Common myeloid progenitor, CD34-positive (primary cell): ENCODE measurements at regions not wholly inside any gene's neighbourhood (a gene's known extent, or its start where the extent isn't known, plus 50 kb on each side); places are given as distances from the start of the nearest gene placed in this dataset.
A peak's percentile ranks its signal among the peaks of the same experiment; 100 is the strongest.

Source experiments
- CTCF ChIA-PET: fragments of 350-600 bp; sonication (Branson Sonifier 250); formaldehyde crosslinking; loops from one replicate; lab custom pipeline; 2021; ENCODE audit warnings: antibody characterized with exemption; lab: Charles Lee
- POLR2A ChIA-PET: fragments of 350-600 bp; sonication (Branson Sonifier 250); formaldehyde crosslinking; loops from one replicate; lab custom pipeline; 2021; ENCODE audit warnings: antibody characterized with exemption; lab: Charles Lee
- DNase-seq, 3 donors: peaks; one replicate each; pipeline versions ENCODE4 v3.0.0 to v3.0.0-alpha.2; 2013
- H3K27ac ChIP-seq, 2 experiments: 1 replicate in 1 of 2; 2 replicates in 1 of 2; pipeline ENCODE4 v1.7.0; 2013; ENCODE audit warnings: inconsistent platforms in 2 of 2, low read length in 2 of 2, mild to moderate bottlenecking in 2 of 2, low read depth in 1 of 2, moderate library complexity in 1 of 2; ENCODE audit not compliant: severe bottlenecking in 2 of 2, insufficient read depth in 1 of 2, poor library complexity in 1 of 2
- H3K27me3 ChIP-seq, 5 experiments: replicated peaks in 2 of 5; 1 replicate in 3 of 5; 2 replicates in 2 of 5; pipeline versions ENCODE4 v1.6.1 to v1.7.0; 2013; ENCODE audit warnings: low read length in 4 of 5, mild to moderate bottlenecking in 2 of 5, moderate library complexity in 2 of 5, inconsistent platforms in 1 of 5; ENCODE audit not compliant: insufficient read depth in 5 of 5, control insufficient read depth in 4 of 5
- H3K36me3 ChIP-seq, 4 experiments: 1 replicate in 2 of 4; 2 replicates in 2 of 4; pipeline versions ENCODE4 v1.6.1 to v1.7.0; 2013; ENCODE audit warnings: low read length in 3 of 4, control low read depth in 1 of 4, mild to moderate bottlenecking in 1 of 4; ENCODE audit not compliant: control insufficient read depth in 4 of 4, insufficient read depth in 4 of 4
- H3K4me1 ChIP-seq, 4 experiments: 1 replicate in 3 of 4; 2 replicates in 1 of 4; pipeline versions ENCODE4 v1.6.1 to v1.7.1; 2013; ENCODE audit warnings: low read length in 3 of 4, mild to moderate bottlenecking in 3 of 4, control low read depth in 1 of 4, inconsistent platforms in 1 of 4, moderate library complexity in 1 of 4; ENCODE audit not compliant: control insufficient read depth in 4 of 4, insufficient read depth in 4 of 4; ENCODE audit errors: control extremely low read depth in 1 of 4
- H3K4me3 ChIP-seq, 7 experiments: 1 replicate in 4 of 7; 2 replicates in 3 of 7; pipeline versions ENCODE4 v1.5.1 to v1.7.0; 2013; ENCODE audit warnings: mild to moderate bottlenecking in 7 of 7, low read length in 6 of 7, moderate library complexity in 6 of 7, inconsistent platforms in 2 of 7, low read depth in 2 of 7, control low read depth in 1 of 7; ENCODE audit not compliant: insufficient read depth in 4 of 7, control insufficient read depth in 1 of 7; ENCODE audit errors: extremely low read depth in 1 of 7
- H3K9me3 ChIP-seq, 5 experiments: 1 replicate in 4 of 5; 2 replicates in 1 of 5; pipeline versions ENCODE4 v1.6.1 to v1.7.1; 2013; ENCODE audit warnings: low read length in 4 of 5, mild to moderate bottlenecking in 2 of 5, inconsistent platforms in 1 of 5, low read depth in 1 of 5, moderate library complexity in 1 of 5; ENCODE audit not compliant: control insufficient read depth in 4 of 5, insufficient read depth in 2 of 5; ENCODE audit errors: control extremely low read depth in 1 of 5
- WGBS: methylation state at CpG from one replicate; pipeline ENCODE4 v1.1.5; 2013; ENCODE audit not compliant: insufficient coverage; 5-methylcytosine and 5-hydroxymethylcytosine counted together

DNA sequence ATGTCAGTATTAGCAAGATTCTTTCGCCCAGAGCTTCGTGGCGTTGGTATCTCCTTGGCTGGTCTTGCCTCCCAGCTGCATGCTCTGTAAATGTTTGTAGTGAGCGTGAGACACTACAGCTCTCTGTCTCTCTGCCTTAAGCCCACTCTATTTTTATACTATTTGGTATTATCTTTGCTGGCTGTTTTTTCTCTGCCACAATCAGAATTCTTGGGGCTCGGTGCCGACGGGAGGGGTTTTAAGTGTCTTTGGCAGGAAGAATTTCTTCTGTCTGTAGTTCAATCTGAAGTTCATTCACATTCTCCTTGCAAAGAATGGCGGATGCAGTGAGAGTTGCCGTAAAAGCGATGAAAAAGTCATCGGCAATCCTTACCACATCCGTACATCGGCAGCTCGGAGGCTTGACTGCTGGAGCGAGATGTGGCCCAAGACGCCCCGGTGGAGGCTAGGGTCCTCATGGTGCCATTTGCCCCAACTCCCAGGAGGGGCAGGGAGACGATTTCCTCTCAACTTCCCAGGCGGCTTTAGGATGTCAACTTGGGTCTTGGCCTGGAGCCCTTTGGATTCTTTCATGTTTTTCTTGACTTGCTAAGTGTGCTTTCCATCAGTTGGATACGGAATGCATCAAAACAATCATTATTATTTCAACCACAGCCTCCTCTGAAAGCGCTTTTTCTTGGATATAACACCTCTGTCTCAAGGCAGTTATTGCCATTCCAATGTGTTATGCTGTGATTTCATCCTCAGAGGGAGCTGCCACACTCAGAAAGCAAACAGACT, 132.3 kb upstream of the SDK2 start:
- POLR2A ChIA-PET, result no interaction called here
- H3K27me3 ChIP-seq, result peaks cover 0 to 7% (median 0%) of the 10 kb centered on the region in 5 experiments
- CTCF ChIA-PET, result no interaction called here

DNA sequence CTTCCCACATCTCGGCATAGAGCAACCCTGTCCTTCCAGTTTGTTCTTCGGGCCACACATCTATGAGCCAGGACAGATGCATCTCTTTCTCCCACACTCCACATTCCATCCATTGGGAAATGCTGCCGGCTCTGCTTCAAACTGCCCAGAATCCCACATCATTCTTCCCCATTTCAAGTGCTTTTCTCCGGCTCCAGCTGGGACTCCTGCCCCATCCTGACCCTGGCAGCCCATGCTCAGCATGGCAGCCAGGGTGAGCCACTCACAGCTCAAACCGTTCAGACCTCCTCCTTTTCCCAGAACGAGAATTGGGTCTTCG, 132.8 kb upstream of the SDK2 start:
- WGBS, result 98% methylated on average over 5 of the region's 7 CpGs
- no peaks in the 10 kb centered on the region for H3K9me3 ChIP-seq
- POLR2A ChIA-PET, result no interaction called here
- CTCF ChIA-PET, result no interaction called here
- peaks cover 0 to 7% (median 0%) of the 10 kb centered on the region in 5 experiments for H3K27me3 ChIP-seq
- H3K4me3 ChIP-seq, result no peak overlapping the region
- DNase-seq, result no peak
- peaks cover 0 to 1% (median 0%) of the 10 kb centered on the region in 4 experiments for H3K4me1 ChIP-seq
- H3K36me3 ChIP-seq, result no peaks in the 10 kb centered on the region
- H3K27ac ChIP-seq, result no peak overlapping the region

More for the DNA sequence above, 132.3 kb upstream of the SDK2 start:
- no peak overlapping the region for H3K4me3 ChIP-seq
- peaks cover 0 to 4% (median 0%) of the 10 kb centered on the region in 5 experiments for H3K9me3 ChIP-seq
- 98% methylated on average over 18 of the region's 21 CpGs for WGBS
- H3K27ac ChIP-seq, result no peak overlapping the region
- no peaks in the 10 kb centered on the region for H3K36me3 ChIP-seq
- DNase-seq, result no peak
- H3K4me1 ChIP-seq, result peaks cover 0 to 1% (median 0%) of the 10 kb centered on the region in 4 experiments

DNA sequence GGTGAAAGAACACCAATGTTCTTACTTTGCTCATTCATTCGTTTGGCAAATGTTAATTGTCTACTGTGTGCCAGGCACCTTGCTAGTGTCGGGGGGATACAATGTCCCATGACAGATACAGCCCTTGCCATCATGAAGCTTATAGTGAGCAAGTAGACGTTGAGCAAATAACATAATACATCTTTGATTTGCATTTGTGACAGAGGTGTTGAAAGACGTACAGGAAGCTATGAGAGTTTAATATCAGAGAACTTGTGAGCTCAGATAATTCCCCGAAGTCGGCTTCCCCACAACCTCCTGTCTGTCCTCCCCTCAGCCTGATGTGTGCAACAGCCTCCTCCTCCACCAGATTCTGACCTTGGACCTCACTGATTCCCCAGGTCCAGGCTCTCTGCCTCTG, 138.0 kb upstream of the SDK2 start:
- H3K9me3 ChIP-seq, result no peaks in the 10 kb centered on the region
- POLR2A ChIA-PET, result no interaction called here
- no peaks in the 10 kb centered on the region for H3K36me3 ChIP-seq
- peaks cover 0 to 40% (median 9%) of the 10 kb centered on the region in 5 experiments for H3K27me3 ChIP-seq
- WGBS, result 87% methylated on average over 2 of the region's 6 CpGs
- no peak overlapping the region for H3K4me3 ChIP-seq
- DNase-seq, result no peak
- H3K27ac ChIP-seq, result no peak overlapping the region
- no peaks in the 10 kb centered on the region for H3K4me1 ChIP-seq
- CTCF ChIA-PET, result interaction anchor here (0.7 kb wide), 1 partner anchor 17 kb away, joined by 3 read pairs; no protein-coding TSS in a partner anchor

DNA sequence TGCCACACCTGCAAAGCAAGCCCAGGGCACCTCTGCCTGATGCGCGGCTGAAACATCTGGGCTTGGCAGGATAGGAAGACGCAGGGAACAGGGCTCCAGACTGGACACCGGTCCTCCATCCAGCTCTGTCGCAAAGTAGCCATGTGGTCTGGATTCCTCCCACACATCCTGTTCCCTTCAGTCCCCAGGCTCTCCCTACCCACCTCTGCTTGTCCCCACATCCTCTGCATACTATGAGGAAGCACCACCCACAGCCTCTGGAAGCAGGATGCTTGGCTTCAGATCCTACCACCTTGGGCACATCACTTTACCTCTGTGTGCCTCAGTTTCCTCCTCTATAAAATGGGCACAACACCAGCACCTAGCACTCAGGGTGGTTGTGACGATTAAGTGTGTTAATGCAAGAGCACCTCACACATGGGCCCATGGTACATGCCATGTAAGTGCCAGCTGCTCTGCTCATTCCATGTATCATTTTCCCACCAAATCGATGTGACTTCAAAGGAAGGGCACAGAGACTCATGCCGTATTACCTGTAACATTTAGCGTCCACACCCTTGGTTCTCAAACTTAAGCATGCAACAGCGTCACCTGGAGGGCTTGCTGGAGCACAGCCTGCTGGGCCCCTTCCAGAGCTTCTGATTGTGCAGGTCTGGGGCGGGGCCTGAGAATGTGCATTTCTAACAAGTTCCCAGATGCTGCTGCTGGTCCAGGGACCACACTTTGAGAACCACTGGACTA, 138.6 kb upstream of the SDK2 start:
- Histone ChIP-seq H3K9me3 (no peaks in the 10 kb centered on the region), H3K4me1 (no peaks in the 10 kb centered on the region), H3K36me3 (no peaks in the 10 kb centered on the region), H3K4me3 (no peak overlapping the region), H3K27ac (no peak overlapping the region), H3K27me3 (peaks cover 0 to 40% (median 9%) of the 10 kb centered on the region in 5 experiments)
- CTCF ChIA-PET, result interaction anchor here (0.7 kb wide), 1 partner anchor 17 kb away, joined by 3 read pairs; no protein-coding TSS in a partner anchor
- peak in 2 of 3 donors; percentile 31 to 35 for DNase-seq
- 84% methylated on average over 11 of the region's 11 CpGs for WGBS
- POLR2A ChIA-PET, result no interaction called here

GRCh38 chr17:73783382-73783766, 139.1 kb upstream of the SDK2 start:
- no peaks in the 10 kb centered on the region for H3K4me1 ChIP-seq
- CTCF ChIA-PET, result interaction anchor here (0.6 to 1.5 kb wide), 2 partner anchors 12 to 280 kb away, joined by 3 to 6 read pairs; no protein-coding TSS in a partner anchor
- POLR2A ChIA-PET, result no interaction called here
- DNase-seq, result no peak
- 88% methylated on average over 5 of the region's 6 CpGs for WGBS
- H3K27ac ChIP-seq, result no peak overlapping the region
- H3K9me3 ChIP-seq, result no peaks in the 10 kb centered on the region
- peaks cover 0 to 40% (median 9%) of the 10 kb centered on the region in 5 experiments for H3K27me3 ChIP-seq
- H3K4me3 ChIP-seq, result no peak overlapping the region
- no peaks in the 10 kb centered on the region for H3K36me3 ChIP-seq

DNA sequence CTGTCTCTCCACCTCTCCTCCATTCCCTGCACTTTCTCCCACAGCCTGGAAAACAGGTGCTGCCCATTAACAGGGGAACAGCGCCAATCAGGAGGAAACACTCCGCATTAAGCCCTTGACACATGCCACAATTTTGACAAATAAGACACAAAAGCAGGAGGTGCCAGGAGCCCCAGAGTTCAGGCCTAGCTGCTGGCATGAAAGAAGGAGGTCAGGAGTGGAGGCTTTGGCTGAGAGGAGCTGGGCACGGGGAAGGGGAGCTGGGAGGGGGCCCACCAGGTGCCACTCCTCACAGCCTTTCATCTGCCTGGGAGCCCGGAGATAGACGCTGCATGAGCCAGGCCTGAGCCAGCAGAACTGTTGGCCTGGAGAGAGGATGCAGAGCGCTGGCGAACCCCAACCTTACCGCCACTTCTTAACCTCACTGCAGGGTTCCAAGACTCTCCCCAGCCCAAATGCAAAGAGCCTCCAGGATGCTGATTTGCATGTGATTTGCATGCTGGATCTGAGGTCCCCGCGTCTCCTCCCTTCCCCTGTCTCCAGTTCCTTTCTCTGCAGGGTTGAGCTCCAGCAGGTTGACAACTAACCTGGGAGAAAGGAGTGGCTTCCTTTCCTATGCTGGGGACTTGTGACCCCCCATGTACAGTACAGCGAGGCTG, 139.8 kb upstream of the SDK2 start:
- Histone ChIP-seq H3K4me1 (no peaks in the 10 kb centered on the region), H3K36me3 (no peaks in the 10 kb centered on the region), H3K27ac (no peak overlapping the region), H3K4me3 (no peak overlapping the region), H3K9me3 (no peaks in the 10 kb centered on the region), H3K27me3 (peaks cover 0 to 40% (median 9%) of the 10 kb centered on the region in 5 experiments)
- POLR2A ChIA-PET, result no interaction called here
- 95% methylated on average over 10 of the region's 11 CpGs for whole genome bisulfite sequencing
- DNase-seq, result no peak
- CTCF ChIA-PET, result interaction anchor here (0.6 to 1.5 kb wide), 3 partner anchors 12 to 280 kb away, joined by 3 to 6 read pairs (median 4); no protein-coding TSS in a partner anchor
